ENCODE measurements at regions not wholly inside any gene's neighbourhood (a gene's known extent, or its start where the extent isn't known, plus 50 kb on each side); places are given as distances from the start of the nearest gene placed in this dataset.

DNA sequence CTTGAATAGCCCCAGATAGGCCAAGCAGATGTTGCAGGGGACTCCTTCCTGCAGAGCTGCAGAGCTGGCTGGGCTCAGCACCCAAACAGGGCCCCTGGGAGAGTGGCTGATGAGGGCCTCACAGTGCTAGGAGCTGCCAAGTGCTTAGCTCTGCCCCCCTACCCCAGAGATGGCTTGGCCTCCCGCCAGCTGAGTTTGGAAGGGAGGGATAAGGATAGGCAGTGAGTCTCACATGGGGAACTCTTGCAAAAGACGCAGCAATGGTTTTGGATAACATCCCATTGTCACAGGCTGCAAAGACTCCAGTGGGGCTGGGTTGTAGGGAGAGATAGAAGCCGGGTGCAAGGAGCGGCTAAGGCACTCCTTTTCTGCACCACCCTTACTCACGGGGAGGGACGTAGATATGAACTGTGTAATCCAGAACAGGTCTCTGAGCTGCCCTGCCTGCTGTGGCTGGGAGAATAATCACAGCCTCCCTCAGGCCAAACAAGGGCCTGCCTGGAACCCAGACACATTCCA is 52.9 kb upstream of the MAF start:
- FAIRE-seq (no peak), DNase-seq (ENCODE audit: low read depth, low spot score) (no peak)
- no peaks in the 10 kb centered on the region for H3K36me3 ChIP-seq (ENCODE audit: control insufficient read depth in 2 of 2, extremely low read depth in 1 of 2, insufficient read depth in 2 of 2, low read length in 2 of 2)
- H3K4me2 ChIP-seq (ENCODE audit: insufficient read depth, low read length), result no peak overlapping the region
- H3K4me3 ChIP-seq (replicated peaks in 1 of 3; ENCODE audit: insufficient read depth in 1 of 3, low read depth in 1 of 3, low read length in 3 of 3), result no peak overlapping the region
- H2AFZ ChIP-seq (ENCODE audit: low read depth, low read length), result no peak overlapping the region
- no peaks in the 10 kb centered on the region for H4K20me1 ChIP-seq (replicated peaks; ENCODE audit: control insufficient read depth, extremely low read depth, insufficient read depth, low read length)
- peaks cover 4% of the 10 kb centered on the region for H3K9me3 ChIP-seq (replicated peaks; ENCODE audit: control insufficient read depth, insufficient read depth, low read length)
- no peak overlapping the region for H3K9ac ChIP-seq (replicated peaks; ENCODE audit: extremely low read depth, insufficient read depth, low read length)
- H3K79me2 ChIP-seq (ENCODE audit: control insufficient read depth, insufficient read depth, low read length), result no peaks in the 10 kb centered on the region
- ChIA-PET CTCF (no interaction called here), POLR2A (no interaction called here)
- H3K4me1 ChIP-seq (ENCODE audit: control insufficient read depth, extremely low read depth, insufficient read depth, low read length), result no peaks in the 10 kb centered on the region
- no TSS peak for BruUV-seq (replicated peaks)
- intact Hi-C loops (cut with micrococcal nuclease) (no loop called here), dilution Hi-C loops (cut with MboI; ENCODE audit: extremely low pct_ligation_motif_present, low sequenced_read_pairs) (no loop called here)
- H3K27ac ChIP-seq (ENCODE audit: insufficient read depth, low read depth, low read length), result no peak overlapping the region
- no peaks in the 10 kb centered on the region for H3K9me1 ChIP-seq (replicated peaks; ENCODE audit: control insufficient read depth, extremely low read depth, insufficient read depth, low read length)
- TF ChIP-seq, protein P1, sequence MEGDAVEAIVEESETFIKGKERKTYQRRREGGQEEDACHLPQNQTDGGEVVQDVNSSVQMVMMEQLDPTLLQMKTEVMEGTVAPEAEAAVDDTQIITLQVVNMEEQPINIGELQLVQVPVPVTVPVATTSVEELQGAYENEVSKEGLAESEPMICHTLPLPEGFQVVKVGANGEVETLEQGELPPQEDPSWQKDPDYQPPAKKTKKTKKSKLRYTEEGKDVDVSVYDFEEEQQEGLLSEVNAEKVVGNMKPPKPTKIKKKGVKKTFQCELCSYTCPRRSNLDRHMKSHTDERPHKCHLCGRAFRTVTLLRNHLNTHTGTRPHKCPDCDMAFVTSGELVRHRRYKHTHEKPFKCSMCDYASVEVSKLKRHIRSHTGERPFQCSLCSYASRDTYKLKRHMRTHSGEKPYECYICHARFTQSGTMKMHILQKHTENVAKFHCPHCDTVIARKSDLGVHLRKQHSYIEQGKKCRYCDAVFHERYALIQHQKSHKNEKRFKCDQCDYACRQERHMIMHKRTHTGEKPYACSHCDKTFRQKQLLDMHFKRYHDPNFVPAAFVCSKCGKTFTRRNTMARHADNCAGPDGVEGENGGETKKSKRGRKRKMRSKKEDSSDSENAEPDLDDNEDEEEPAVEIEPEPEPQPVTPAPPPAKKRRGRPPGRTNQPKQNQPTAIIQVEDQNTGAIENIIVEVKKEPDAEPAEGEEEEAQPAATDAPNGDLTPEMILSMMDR (IDR thresholded peaks at IDR 0.05; ENCODE audit: extremely low read depth in 1 of 2, insufficient read depth in 1 of 2, low read depth in 1 of 2, low read length in 2 of 2), result no peak
- TF ChIP-seq JUN (IDR thresholded peaks at IDR 0.05; ENCODE audit: borderline replicate concordance, insufficient read depth, insufficient read length, low read depth) (no peak), EZH2 (IDR thresholded peaks at IDR 0.05; ENCODE audit: borderline replicate concordance, low read depth, low read length, severe bottlenecking) (no peak)
- no peaks in the 10 kb centered on the region for H3K27me3 ChIP-seq (ENCODE audit: control insufficient read depth in 2 of 2, insufficient read depth in 2 of 2, low read length in 2 of 2)

DNA sequence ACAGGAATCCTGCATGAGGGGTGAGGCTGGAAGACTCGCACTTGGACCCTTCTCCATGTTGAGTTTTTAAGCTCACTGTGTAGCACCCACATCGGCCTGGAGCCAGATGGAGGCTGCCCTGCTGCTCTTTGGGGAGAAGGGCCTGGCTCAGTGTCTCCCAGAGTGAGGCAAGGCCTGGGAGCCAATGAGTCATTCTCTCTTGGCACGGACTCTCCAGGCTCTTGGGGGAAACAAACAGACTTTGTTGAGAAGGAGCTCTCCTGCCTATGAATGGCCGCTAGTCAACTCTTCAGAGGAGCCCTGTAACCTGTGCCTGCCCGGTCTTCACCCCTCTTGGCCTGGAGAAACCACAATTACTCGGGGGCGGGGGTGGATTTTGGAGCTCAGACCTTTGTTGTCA is 50.8 kb upstream of the MAF start:
- H3K4me1 ChIP-seq (ENCODE audit: control insufficient read depth, extremely low read depth, insufficient read depth, low read length), result no peaks in the 10 kb centered on the region
- no peaks in the 10 kb centered on the region for H3K27me3 ChIP-seq (ENCODE audit: control insufficient read depth in 2 of 2, insufficient read depth in 2 of 2, low read length in 2 of 2)
- no peak overlapping the region for H3K4me3 ChIP-seq (replicated peaks in 1 of 3; ENCODE audit: insufficient read depth in 1 of 3, low read depth in 1 of 3, low read length in 3 of 3)
- no peak overlapping the region for H3K9ac ChIP-seq (replicated peaks; ENCODE audit: extremely low read depth, insufficient read depth, low read length)
- H3K79me2 ChIP-seq (ENCODE audit: control insufficient read depth, insufficient read depth, low read length), result no peaks in the 10 kb centered on the region
- TF ChIP-seq FOS (IDR thresholded peaks at IDR 0.05; ENCODE audit: borderline replicate concordance, insufficient read depth, low read length) (no peak), JUN (IDR thresholded peaks at IDR 0.05; ENCODE audit: borderline replicate concordance, insufficient read depth, insufficient read length, low read depth) (no peak), POLR2A (IDR thresholded peaks at IDR 0.05; ENCODE audit: low read depth, low read length) (no peak), EZH2 (IDR thresholded peaks at IDR 0.05; ENCODE audit: borderline replicate concordance, low read depth, low read length, severe bottlenecking) (no peak), GATA2 (IDR thresholded peaks at IDR 0.05; ENCODE audit: insufficient read depth, insufficient read length, low read depth, low read length) (no peak), MYC (IDR thresholded peaks at IDR 0.05; ENCODE audit: low read depth, low read length) (no peak), POLR2AphosphoS5 (IDR thresholded peaks at IDR 0.05; ENCODE audit: insufficient read depth, low read depth, low read length) (no peak)
- TF ChIP-seq, protein P2, sequence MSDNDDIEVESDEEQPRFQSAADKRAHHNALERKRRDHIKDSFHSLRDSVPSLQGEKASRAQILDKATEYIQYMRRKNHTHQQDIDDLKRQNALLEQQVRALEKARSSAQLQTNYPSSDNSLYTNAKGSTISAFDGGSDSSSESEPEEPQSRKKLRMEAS (IDR thresholded peaks at IDR 0.05; ENCODE audit: insufficient read depth, insufficient read length), result no peak
- TF ChIP-seq, protein P1 (IDR thresholded peaks at IDR 0.05; ENCODE audit: extremely low read depth in 1 of 2, insufficient read depth in 1 of 2, low read depth in 1 of 2, low read length in 2 of 2), result no peak
- FAIRE-seq, result no peak
- ChIA-PET POLR2A (no interaction called here), CTCF (no interaction called here)
- DNase-seq (ENCODE audit: low read depth, low spot score), result no peak
- BruUV-seq (replicated peaks), result no TSS peak
- H3K27ac ChIP-seq (ENCODE audit: insufficient read depth, low read depth, low read length), result no peak overlapping the region
- intact Hi-C loops (cut with micrococcal nuclease) (no loop called here), dilution Hi-C loops (cut with MboI; ENCODE audit: extremely low pct_ligation_motif_present, low sequenced_read_pairs) (no loop called here)
- no peaks in the 10 kb centered on the region for H3K36me3 ChIP-seq (ENCODE audit: control insufficient read depth in 2 of 2, extremely low read depth in 1 of 2, insufficient read depth in 2 of 2, low read length in 2 of 2)
- H4K20me1 ChIP-seq (replicated peaks; ENCODE audit: control insufficient read depth, extremely low read depth, insufficient read depth, low read length), result no peaks in the 10 kb centered on the region
- H3K9me1 ChIP-seq (replicated peaks; ENCODE audit: control insufficient read depth, extremely low read depth, insufficient read depth, low read length), result no peaks in the 10 kb centered on the region
- H2AFZ ChIP-seq (ENCODE audit: low read depth, low read length), result no peak overlapping the region
- H3K9me3 ChIP-seq (replicated peaks; ENCODE audit: control insufficient read depth, insufficient read depth, low read length), result peaks cover 4% of the 10 kb centered on the region
- H3K4me2 ChIP-seq (ENCODE audit: insufficient read depth, low read length), result no peak overlapping the region

Data from endothelial cell of umbilical vein (primary cell).